GM12873 (cell line): ENCODE measurements at regions not wholly inside any gene's neighbourhood (a gene's known extent, or its start where the extent isn't known, plus 50 kb on each side); places are given as distances from the start of the nearest gene placed in this dataset.

Experiments used
- CTCF ChIP-seq: IDR thresholded peaks from 2 replicates; pipeline ENCODE4 v1.5.1; 2012; ENCODE audit warnings: low read depth, mild to moderate bottlenecking, moderate library complexity, low read length, control low read depth; ENCODE audit not compliant: insufficient read depth; ENCODE audit errors: missing control alignments

GRCh38 chr5:62909326-62909725 is 330.7 kb downstream of the LRRC70 start:
- no peak for TF ChIP-seq CTCF

- TF ChIP-seq CTCF = no peak
These were observed 323.5 kb downstream of the LRRC70 start for GRCh38 chr5:62902126-62902525.

- TF ChIP-seq CTCF = no peak
These were observed 322.4 kb downstream of the LRRC70 start for GRCh38 chr5:62900976-62901375.

- no peak for TF ChIP-seq CTCF
These were observed 317.7 kb downstream of the LRRC70 start for GRCh38 chr5:62896121-62896893.

GRCh38 chr5:62886603-62887315 is 308.1 kb downstream of the LRRC70 start:
- no peak for TF ChIP-seq CTCF

- TF ChIP-seq CTCF = no peak
These were observed 251.0 kb downstream of the LRRC70 start for GRCh38 chr5:62829604-62829986.

GRCh38 chr5:62828742-62829603 is 250.4 kb downstream of the LRRC70 start:
- TF ChIP-seq CTCF = no peak
